ENCODE measurements at regions not wholly inside any gene's neighbourhood (a gene's known extent, or its start where the extent isn't known, plus 50 kb on each side); places are given as distances from the start of the nearest gene placed in this dataset.

DNA sequence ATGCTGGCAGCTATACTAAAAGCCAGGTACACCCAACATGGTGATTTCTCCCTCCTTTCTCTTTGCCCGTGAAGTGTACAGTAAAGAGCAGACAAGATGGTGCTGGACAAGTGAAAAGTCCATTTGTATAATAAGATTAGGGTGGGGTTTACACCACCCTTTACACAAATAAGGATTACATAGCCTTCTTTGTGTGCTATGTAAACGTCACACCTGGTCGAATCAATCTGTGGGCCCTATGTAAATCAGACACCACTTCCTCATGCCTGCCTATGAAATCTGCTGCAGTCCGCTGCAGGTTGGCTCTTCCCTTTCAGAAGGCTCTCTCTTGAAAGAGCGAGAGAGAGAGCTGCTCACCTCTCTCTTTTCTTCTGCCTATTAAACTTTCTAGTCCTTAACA lies 1054.3 kb upstream of the SLC39A10 start:
- WGBS, 2 donors, result 31 to 73% methylated on average over 5 of the region's 5 CpGs
- DNase-seq, result no peak
- intact Hi-C loops (cut with DNase I), result no loop called here
- Histone ChIP-seq H3K27me3 (no peaks in the 10 kb centered on the region), H3K36me3 (no peaks in the 10 kb centered on the region), H3K9me3 (peaks cover 0 to 4% (median 0%) of the 10 kb centered on the region in 4 donors), H3K4me1 (peaks cover 0 to 5% (median 0%) of the 10 kb centered on the region in 4 donors), H3K27ac (no peak overlapping the region), H3K4me3 (no peak overlapping the region)
- no peak for TF ChIP-seq CTCF (IDR thresholded peaks at IDR 0.05)
- no peak for TF ChIP-seq EP300 (IDR thresholded peaks at IDR 0.05)

DNA sequence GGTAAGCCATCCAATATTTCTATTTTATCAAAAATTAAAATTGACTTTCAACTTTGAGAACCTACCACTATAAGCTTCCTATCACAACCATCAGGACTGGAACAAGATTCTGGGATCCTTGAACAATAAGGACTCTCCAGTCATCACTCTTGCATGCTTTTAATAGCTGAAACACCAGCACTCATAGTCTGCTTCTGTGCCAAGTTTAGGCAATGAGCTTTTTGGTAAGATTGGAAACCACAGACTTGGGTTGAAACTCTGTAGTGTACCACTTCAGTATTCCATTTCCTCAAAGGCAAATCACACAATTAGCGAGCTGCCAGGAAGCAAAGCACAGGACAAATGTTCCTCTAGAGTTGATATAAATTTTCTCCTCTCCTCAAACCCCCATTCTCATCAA lies 1065.8 kb upstream of the SLC39A10 start:
- TF ChIP-seq POLR2A (IDR thresholded peaks at IDR 0.05) (no peak), EP300 (IDR thresholded peaks at IDR 0.05) (no peak), CTCF (IDR thresholded peaks at IDR 0.05) (no peak), POLR2AphosphoS5 (IDR thresholded peaks at IDR 0.05) (no peak)
- intact Hi-C loops (cut with DNase I), result no loop called here
- 48 to 71% methylated on average over 1 of the region's 1 CpG for WGBS, 2 donors
- no peaks in the 10 kb centered on the region for H3K36me3 ChIP-seq
- DNase-seq, result no peak
- H3K9me3 ChIP-seq, result no peaks in the 10 kb centered on the region
- no peaks in the 10 kb centered on the region for H3K27me3 ChIP-seq
- H3K4me3 ChIP-seq, result no peak overlapping the region
- H3K27ac ChIP-seq, result no peak overlapping the region
- no peaks in the 10 kb centered on the region for H3K4me1 ChIP-seq

- Histone ChIP-seq H3K27me3 (no peaks in the 10 kb centered on the region), H3K4me1 (no peaks in the 10 kb centered on the region), H3K9me3 (no peaks in the 10 kb centered on the region), H3K27ac (no peak overlapping the region), H3K4me3 (no peak overlapping the region), H3K36me3 (no peaks in the 10 kb centered on the region)
- intact Hi-C loops (cut with DNase I), result no loop called here
- TF ChIP-seq EP300 (IDR thresholded peaks at IDR 0.05), result no peak
- TF ChIP-seq POLR2AphosphoS5 (IDR thresholded peaks at IDR 0.05), result no peak
- TF ChIP-seq CTCF (IDR thresholded peaks at IDR 0.05), result no peak
- TF ChIP-seq POLR2A (IDR thresholded peaks at IDR 0.05), result no peak
- DNase-seq, result no peak
- WGBS, 2 donors, result 62 to 68% methylated on average over 1 of the region's 1 CpG
These were observed 1069.2 kb upstream of the SLC39A10 start for GRCh38 chr2:194587739-194588270.

GRCh38 chr2:194567661-194568017 lies 1089.4 kb upstream of the SLC39A10 start:
- intact Hi-C loops (cut with DNase I), result no loop called here
- Histone ChIP-seq H3K27me3 (no peaks in the 10 kb centered on the region), H3K27ac (no peak overlapping the region), H3K4me1 (peaks cover 0 to 9% (median 0%) of the 10 kb centered on the region in 4 donors), H3K4me3 (no peak overlapping the region), H3K9me3 (no peaks in the 10 kb centered on the region), H3K36me3 (no peaks in the 10 kb centered on the region)
- WGBS, 2 donors, result 63 to 85% methylated on average over 2 of the region's 2 CpGs
- DNase-seq, result no peak
- TF ChIP-seq CTCF (IDR thresholded peaks at IDR 0.05), result no peak
- no peak for TF ChIP-seq EP300 (IDR thresholded peaks at IDR 0.05)
- no peak for TF ChIP-seq POLR2AphosphoS5 (IDR thresholded peaks at IDR 0.05)
- TF ChIP-seq POLR2A (IDR thresholded peaks at IDR 0.05), result no peak

Data from sigmoid colon (tissue), 6 donors.